ENCODE measurements at regions not wholly inside any gene's neighbourhood (a gene's known extent, or its start where the extent isn't known, plus 50 kb on each side); places are given as distances from the start of the nearest gene placed in this dataset.

DNA sequence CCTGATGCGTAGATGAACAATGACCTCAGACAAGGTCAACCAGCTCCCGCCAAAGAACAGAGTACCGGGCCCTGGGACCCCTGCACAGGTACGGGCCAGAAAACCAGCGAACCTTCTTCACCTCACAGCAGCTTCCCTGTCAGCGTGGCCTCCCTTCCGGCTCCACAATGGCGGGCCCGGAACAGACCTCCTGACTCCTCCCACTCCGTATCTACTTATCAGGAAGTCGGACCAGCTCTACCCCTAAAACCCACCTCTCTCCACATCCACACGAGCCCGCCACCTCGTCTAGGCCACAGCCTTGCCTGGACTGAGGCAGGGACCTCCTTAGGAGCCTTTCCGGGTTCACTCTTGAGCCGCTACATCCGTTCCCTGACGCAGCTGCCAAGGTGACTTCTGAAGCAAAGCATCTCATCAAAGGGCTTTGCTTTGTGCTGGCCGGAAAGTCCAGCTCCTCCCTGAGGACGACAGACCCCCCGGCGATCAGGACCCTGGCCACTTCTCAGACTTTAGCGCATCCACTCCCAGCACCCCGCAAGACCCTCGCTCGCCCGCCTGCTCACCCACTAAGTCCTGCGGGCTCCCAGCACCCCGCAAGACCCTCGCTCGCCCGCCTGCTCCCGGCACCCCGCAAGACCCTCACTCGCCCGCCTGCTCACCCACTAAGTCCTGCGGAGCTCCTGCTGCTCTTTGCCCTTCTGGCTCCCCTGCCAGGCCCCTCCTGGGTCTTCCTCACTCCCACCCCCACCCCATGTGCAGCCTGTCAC, 308.3 kb upstream of the FOXQ1 start:
- no peak overlapping the region for H3K4me2 ChIP-seq (ENCODE audit: insufficient read depth, low read length)
- no peak for DNase-seq (ENCODE audit: insufficient read length, low spot score, missing footprints)
- H4K20me1 ChIP-seq (ENCODE audit: insufficient read depth, low read length): no peaks in the 10 kb centered on the region
- no peaks in the 10 kb centered on the region for H3K27me3 ChIP-seq (ENCODE audit: insufficient read depth, low read length)
- H3K27ac ChIP-seq (ENCODE audit: low read depth, low read length): no peak overlapping the region
- H3K9me3 ChIP-seq (ENCODE audit: low read depth, low read length): peaks cover under 1% of the 10 kb centered on the region
- H3K36me3 ChIP-seq (ENCODE audit: insufficient read depth, low read length): no peaks in the 10 kb centered on the region
- H2AFZ ChIP-seq (ENCODE audit: low read length): no peak overlapping the region
- no peaks in the 10 kb centered on the region for H3K79me2 ChIP-seq (ENCODE audit: insufficient read depth, low read length)
- TF ChIP-seq, protein P1, sequence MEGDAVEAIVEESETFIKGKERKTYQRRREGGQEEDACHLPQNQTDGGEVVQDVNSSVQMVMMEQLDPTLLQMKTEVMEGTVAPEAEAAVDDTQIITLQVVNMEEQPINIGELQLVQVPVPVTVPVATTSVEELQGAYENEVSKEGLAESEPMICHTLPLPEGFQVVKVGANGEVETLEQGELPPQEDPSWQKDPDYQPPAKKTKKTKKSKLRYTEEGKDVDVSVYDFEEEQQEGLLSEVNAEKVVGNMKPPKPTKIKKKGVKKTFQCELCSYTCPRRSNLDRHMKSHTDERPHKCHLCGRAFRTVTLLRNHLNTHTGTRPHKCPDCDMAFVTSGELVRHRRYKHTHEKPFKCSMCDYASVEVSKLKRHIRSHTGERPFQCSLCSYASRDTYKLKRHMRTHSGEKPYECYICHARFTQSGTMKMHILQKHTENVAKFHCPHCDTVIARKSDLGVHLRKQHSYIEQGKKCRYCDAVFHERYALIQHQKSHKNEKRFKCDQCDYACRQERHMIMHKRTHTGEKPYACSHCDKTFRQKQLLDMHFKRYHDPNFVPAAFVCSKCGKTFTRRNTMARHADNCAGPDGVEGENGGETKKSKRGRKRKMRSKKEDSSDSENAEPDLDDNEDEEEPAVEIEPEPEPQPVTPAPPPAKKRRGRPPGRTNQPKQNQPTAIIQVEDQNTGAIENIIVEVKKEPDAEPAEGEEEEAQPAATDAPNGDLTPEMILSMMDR (IDR thresholded peaks at IDR 0.05; ENCODE audit: extremely low read depth, low read depth, low read length): no peak
- H3K4me1 ChIP-seq (ENCODE audit: insufficient read depth, low read length): no peaks in the 10 kb centered on the region
- H3K4me3 ChIP-seq (ENCODE audit: insufficient read depth, low read length): no peak overlapping the region

DNA sequence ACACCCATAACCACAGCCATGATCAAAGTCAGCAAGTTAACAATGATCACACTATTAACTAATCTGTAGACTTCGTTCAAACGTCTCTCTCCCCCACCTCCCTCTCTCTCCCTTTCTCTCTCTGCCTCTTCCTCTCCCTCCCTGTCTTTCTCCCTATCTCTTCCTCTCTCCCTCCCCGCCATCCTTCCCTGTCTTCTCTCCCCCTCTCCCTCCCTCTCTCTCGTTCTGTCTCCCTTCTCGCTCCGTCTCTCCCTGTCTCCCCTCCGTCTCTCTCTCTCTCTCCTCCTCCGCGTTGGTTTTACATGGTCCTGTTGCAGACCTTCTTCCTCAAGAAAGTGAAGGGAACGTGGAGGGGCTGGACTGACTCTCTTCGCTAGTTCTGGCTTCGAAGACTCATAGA, 308.9 kb upstream of the FOXQ1 start:
- Histone ChIP-seq H3K27ac (ENCODE audit: low read depth, low read length) (no peak overlapping the region), H3K79me2 (ENCODE audit: insufficient read depth, low read length) (no peaks in the 10 kb centered on the region), H3K4me1 (ENCODE audit: insufficient read depth, low read length) (no peaks in the 10 kb centered on the region), H3K27me3 (ENCODE audit: insufficient read depth, low read length) (no peaks in the 10 kb centered on the region), H3K36me3 (ENCODE audit: insufficient read depth, low read length) (no peaks in the 10 kb centered on the region), H3K4me2 (ENCODE audit: insufficient read depth, low read length) (no peak overlapping the region), H3K9me3 (ENCODE audit: low read depth, low read length) (peaks cover 3% of the 10 kb centered on the region), H3K4me3 (ENCODE audit: insufficient read depth, low read length) (no peak overlapping the region), H4K20me1 (ENCODE audit: insufficient read depth, low read length) (no peaks in the 10 kb centered on the region), H2AFZ (ENCODE audit: low read length) (no peak overlapping the region)
- no peak for DNase-seq (ENCODE audit: insufficient read length, low spot score, missing footprints)
- TF ChIP-seq, protein P1 (IDR thresholded peaks at IDR 0.05; ENCODE audit: extremely low read depth, low read depth, low read length): no peak

DNA sequence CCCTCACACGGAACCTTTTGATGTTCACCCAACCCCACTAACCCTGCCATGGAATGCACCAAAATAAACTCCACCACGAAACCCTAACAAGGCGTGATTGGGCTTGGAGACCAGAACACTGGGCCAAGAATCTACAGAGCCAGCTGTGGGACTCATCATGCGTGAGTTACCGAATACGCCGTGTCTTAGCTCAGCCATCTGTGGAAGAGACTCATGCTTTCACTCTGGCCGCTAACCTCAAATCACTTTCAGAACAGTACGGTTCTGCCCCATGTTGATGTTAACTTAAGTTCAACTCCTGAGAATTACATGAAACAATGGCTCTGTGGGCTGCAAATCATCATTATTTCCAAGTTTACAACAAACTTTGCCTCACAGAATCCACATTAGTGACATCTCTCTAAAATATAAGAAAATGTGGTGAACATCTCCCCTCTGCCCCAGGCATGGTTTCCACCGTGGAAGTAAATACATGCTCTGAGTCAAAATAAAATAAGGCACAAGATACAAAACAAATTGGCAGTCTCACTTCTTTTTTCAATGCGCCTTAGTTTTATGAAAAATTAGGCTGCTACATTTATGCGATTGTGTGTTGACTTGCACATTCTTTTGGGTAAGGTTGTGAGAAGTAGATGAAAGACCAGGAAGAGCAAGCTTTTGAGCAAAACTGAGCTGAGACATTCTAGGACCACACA, 308.9 kb upstream of the EXOC2 start:
- TF ChIP-seq, protein P1 (IDR thresholded peaks at IDR 0.05; ENCODE audit: extremely low read depth, low read depth, low read length): no peak
- Histone ChIP-seq H3K9me3 (ENCODE audit: low read depth, low read length) (peaks cover 3% of the 10 kb centered on the region), H4K20me1 (ENCODE audit: insufficient read depth, low read length) (no peaks in the 10 kb centered on the region), H3K4me3 (ENCODE audit: insufficient read depth, low read length) (no peak overlapping the region), H3K27ac (ENCODE audit: low read depth, low read length) (no peak overlapping the region), H3K36me3 (ENCODE audit: insufficient read depth, low read length) (no peaks in the 10 kb centered on the region), H3K27me3 (ENCODE audit: insufficient read depth, low read length) (no peaks in the 10 kb centered on the region), H3K4me1 (ENCODE audit: insufficient read depth, low read length) (no peaks in the 10 kb centered on the region), H2AFZ (ENCODE audit: low read length) (no peak overlapping the region), H3K79me2 (ENCODE audit: insufficient read depth, low read length) (no peaks in the 10 kb centered on the region), H3K4me2 (ENCODE audit: insufficient read depth, low read length) (no peak overlapping the region)
- DNase-seq (ENCODE audit: insufficient read length, low spot score, missing footprints): no peak

DNA sequence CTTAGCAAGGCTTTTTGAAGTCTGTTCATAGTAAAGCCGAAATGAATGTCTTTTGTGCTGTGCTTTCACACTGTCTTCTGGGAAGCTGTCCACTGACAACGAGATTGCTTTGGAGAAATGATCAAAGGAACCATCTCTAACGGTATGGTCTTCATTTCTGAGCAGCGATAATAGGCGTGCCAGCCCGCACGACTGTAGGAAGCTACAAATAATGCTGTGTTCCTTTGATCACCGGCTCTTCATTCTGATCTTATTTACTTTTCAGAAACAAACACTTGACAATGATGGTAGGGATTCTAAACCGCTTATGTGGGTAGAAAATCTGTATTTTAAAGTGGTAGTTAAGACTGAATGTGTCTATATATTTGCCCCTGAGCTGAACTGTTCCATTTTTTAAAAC, 306.6 kb upstream of the EXOC2 start:
- Histone ChIP-seq H3K27ac (ENCODE audit: low read depth, low read length) (no peak overlapping the region), H3K79me2 (ENCODE audit: insufficient read depth, low read length) (no peaks in the 10 kb centered on the region), H3K27me3 (ENCODE audit: insufficient read depth, low read length) (no peaks in the 10 kb centered on the region), H3K9me3 (ENCODE audit: low read depth, low read length) (peaks cover 3% of the 10 kb centered on the region), H3K36me3 (ENCODE audit: insufficient read depth, low read length) (no peaks in the 10 kb centered on the region), H4K20me1 (ENCODE audit: insufficient read depth, low read length) (no peaks in the 10 kb centered on the region), H3K4me2 (ENCODE audit: insufficient read depth, low read length) (no peak overlapping the region), H3K4me1 (ENCODE audit: insufficient read depth, low read length) (no peaks in the 10 kb centered on the region), H3K4me3 (ENCODE audit: insufficient read depth, low read length) (no peak overlapping the region), H2AFZ (ENCODE audit: low read length) (no peak overlapping the region)
- TF ChIP-seq, protein P1 (IDR thresholded peaks at IDR 0.05; ENCODE audit: extremely low read depth, low read depth, low read length): no peak
- DNase-seq (ENCODE audit: insufficient read length, low spot score, missing footprints): no peak

Measured in osteoblast (primary cell).